DMS153 treated with DMSO at 0.1 percent for 48 hours (cell line): ENCODE measurements at regions not wholly inside any gene's neighbourhood (a gene's known extent, or its start where the extent isn't known, plus 50 kb on each side); places are given as distances from the start of the nearest gene placed in this dataset.

ENCODE experiments used
- DNase-seq: peaks from one replicate; lab custom pipeline; 2025; ENCODE audit not compliant: unreplicated experiment; lab: John Stamatoyannopoulos, UW

DNA sequence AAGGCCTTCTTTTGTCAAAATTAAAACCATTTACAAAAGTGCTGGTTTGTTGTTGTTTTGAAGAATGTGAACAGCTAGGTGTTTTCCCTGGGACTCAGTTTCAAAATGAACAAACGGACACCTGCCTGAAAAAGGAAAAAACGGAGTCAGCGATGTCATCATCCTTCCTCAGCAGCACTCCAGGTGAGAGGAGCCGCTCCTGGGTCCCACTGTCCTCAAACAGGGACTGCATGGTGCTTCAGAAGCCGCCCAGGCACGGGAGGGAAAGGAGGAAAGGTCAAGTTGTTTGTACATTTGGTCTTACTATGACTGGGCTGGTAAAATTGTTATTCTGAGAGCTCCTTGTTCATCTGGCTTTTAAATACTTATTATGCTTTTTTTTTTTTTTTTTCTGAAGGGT is 69.0 kb upstream of the ZSWIM6 start:
- no peak for DNase-seq

DNA sequence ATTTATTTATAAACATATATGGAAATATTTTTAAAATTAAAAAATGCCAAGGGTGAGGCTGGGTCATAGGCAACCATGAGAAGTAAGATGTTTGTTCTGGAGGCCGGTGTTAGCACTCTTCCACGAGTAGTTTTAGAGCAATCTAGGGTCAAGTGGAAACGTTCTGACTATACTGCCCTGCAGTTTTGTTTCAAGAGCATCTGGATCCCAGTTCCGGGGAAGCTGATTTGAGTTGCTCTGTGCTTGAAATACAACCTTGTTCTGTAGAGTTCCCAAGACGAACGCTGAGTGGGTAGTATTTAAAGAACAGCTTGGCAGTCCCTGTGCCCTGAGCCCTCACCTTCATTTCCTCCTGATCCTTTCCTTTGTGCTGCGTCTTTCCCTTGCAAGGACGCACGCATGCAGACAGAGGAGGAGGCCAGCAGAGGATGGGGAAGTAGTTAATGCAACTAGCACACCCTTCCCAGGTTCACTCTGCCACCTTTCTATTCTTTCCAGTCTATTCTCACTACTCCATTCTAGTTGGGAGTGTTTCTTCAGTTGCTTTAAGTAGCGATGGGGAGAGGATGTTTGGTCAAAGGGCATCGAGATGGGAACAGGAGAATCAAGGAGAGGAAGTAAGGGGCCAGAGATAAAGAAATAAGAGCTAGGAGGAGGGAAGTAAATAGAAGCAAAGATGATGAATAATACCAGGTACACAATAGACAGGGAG is 68.3 kb upstream of the ZSWIM6 start:
- no peak for DNase-seq

DNA sequence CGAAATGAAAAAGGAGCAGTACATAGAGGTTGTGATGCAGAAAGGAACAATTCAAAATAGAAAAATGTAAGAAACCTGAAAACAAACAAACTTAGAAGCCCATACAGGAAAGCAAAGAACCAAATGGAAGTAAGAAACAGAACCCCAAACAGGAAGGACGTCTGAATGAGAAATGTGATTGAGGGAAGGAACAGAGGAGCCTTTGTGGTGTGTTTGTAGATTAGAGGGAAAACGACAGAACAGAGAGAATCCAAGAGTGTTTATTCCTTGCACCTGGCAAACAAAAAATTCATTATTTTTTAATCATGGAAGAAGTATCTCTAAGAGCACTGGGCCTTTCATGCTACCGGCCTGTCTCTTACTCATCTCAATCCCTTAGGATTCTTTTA is 67.8 kb upstream of the ZSWIM6 start:
- DNase-seq: no peak

DNA sequence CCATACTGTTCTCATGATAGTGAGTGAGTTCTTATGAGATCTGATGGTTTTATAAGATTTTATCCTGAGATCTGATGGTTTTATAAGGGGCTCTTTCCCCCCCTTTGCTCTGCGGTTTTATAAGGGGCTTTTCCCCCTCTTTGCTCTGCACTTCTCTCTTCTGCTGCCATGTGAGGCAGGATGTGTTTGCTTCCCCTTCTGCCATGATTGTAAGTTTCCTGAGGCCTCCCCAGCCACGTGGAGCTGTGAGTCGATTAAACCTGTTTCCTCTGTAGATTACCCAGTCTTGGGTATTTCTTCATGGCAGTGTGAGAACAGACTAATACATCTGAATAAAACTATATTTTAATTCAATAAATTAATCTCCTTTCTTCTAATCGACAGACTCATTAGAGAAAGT is 64.9 kb upstream of the ZSWIM6 start:
- no peak for DNase-seq

DNA sequence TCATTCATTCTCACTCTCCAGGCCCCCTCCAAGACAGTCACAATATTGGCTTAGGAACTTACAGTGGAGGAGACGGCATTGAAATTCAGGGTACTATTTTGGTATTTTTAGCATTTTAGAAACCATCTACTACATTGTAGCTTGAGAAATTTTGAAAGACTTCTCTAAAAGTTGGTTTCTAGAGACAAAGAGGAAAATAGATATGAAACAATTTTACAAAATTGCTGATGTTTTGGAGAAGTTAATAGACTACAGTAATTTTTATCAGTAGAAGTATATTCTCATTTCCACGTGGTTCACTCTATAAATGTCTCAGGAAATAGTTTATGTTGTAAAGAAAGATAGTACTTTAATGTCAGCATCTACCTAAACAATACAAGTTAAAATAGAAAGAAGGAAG is 63.2 kb upstream of the ZSWIM6 start:
- DNase-seq: no peak

DNA sequence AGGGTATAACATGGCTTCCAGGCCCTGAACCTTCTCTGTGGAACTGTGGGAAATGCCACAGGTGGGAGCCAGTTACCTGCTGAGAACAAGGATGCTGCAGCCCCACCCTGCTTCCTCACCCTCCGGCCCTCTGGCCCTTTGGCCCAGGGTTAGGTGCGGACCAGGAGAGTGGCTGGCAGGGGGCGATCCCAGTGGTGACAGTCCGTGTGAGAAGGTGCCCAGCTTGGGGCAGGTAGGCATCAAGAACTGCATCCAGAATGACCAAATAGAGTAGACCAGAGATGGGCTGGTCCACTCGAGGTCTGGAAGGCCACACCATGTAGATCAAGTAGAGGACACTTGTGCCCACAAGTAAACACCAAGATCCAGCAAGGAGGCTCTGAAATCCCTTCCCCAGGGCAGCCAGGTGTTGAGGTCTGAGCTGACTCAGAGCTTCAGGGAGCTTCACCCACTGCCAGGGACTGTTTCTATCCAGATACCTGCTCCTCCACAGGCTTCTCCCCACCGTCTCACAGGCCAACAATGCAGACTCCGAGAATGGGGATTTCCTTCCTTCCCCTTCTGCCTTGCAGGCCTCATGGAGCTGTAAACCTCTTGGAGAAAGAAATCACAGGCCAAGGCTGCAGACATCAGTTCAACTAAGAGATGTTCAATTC is 61.4 kb upstream of the ZSWIM6 start:
- no peak for DNase-seq

DNA sequence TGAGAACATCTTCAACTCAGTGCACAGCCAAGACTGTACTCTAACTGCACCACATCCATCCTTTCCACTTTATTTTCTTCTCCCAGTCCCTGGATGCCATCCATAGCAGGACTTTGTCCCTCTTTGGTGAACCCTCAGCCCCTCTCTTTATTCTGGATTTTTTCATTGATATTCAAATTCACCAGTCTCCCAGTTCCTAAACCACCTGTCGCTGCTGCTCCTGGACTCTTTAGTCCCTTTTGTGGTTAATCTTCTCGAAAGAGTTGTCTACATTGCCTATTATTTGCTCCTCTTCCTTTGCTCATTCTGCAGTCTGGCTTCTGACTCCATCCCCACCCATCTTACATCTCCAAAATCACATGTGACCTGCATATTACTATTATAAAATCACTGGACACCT is 59.4 kb upstream of the ZSWIM6 start:
- no peak for DNase-seq

DNA sequence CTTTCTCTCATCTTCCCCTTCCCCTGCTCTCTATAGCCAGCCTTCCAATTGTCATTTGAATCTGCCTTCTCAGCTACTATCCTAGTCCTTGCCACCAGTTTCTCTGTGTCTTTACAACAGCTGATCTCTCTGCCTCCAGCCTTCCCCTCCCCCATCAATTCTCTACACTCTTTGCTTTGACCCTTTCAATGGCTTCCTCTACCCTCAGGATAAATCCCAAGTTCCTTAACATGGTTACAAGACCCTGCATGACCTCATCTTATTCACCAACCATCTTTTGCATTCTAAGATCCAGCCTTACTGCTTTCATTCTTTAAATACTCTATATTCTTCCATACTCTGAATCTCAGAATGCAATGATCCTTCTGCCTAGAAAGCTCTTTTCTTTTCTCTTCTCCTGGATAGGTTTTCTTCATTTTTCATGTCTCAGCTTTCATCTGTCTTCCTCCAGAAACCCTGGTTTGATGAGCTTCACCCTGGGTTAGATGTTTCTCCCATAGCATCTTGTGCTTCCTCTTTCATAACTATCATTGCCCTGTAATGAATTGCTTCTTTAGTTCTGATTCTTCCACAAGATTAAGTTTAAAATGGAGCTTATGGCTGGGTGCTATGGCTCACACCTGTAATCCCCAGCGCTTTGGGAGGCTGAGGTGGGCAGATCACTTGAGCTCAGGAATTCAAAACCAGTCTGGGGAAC is 58.6 kb upstream of the ZSWIM6 start:
- DNase-seq: no peak

DNA sequence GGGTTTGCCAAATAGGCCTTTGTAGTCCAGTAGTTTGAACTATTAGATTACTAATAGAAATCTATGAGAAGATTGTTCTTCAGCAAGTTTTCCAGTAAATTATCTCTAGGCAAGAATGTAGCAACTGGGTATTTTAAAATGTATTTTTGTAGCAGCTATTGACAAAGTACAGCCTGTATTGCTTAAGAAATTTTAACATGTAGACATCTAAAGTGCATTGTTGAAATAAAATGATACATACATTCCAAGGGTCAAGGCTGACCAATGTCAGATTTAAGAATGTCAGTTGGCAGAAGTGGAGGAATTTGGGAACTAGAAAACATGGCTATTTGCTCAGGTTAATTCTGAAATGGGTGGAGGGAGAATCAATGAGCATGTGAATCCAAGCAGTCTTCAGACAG is 57.5 kb upstream of the ZSWIM6 start:
- no peak for DNase-seq

DNA sequence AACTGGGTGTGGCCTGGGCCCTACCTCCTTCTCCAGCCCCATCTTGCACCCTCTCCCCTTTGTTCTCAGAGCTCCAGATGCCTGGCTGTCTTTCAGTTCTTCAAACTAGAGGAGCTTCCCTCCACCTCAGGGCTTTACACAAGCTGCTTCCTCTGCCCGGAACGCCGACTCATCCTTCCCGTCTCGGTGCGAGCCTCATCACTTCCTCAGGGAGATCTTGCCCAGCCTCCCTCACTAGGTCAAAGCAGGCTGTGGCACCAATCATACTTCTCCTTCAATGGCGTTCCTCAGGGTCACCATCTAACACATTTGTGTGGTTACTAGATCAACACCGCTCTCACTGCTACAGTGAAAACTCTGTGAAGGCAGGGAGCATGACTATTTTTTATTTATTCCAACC is 56.2 kb upstream of the ZSWIM6 start:
- no peak for DNase-seq

DNA sequence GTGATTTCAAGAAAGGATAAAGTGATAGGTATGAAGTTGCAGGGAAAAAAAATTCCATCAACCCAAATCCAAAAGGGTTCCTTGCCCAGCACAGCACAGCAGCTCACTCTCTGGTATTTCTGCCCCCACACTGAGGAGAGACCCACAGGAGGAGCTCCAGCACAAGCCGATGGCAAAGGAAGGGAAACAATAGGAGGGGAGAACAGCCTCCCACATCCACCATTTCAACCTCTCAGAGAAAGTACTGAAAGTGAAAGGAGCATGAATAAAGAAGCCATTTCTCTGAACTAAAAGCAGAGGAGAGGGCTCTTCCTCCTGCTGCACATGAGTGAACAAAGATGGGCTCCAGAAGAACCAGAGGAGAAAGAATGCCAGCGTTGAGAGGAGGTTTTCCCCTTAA is 54.9 kb upstream of the ZSWIM6 start:
- no peak for DNase-seq

DNA sequence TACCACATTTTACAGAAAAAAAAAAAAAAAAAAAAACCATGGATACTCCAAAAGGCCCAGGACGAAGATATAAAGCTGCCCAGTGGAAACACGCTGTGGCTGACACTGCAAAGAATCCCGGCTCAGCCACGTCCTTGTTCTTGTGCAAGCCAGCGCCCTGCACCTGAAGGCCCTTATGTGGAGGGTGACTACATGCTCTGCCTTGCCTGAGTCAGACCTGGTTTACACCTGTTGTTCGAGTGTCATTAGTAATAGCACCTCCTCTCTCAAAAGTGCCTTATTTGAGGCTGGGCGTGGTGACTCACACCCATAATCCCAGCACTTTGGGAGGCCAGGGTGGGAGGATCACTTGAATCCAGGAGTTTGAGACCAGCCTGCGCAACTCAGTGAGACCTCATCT is 54.3 kb upstream of the ZSWIM6 start:
- no peak for DNase-seq

DNA sequence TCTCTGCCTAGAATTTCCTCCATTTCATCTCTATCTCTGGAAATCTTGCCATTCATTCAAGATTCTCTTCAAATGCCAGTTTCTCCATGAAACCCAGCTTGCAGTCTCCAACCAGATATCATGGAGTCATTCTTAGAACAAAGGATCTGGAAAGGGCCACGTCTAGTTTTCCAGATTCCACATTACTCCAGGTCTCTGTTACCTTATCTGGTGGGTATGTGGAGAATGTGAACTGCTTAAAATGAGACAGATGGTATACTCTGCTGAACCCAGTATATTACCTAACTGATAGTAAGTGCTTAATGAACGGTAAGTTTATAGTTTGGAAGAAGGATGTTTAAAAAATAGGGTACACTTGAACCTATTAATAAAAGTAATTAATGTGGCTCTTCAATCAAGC is 52.3 kb upstream of the ZSWIM6 start:
- DNase-seq: no peak

DNA sequence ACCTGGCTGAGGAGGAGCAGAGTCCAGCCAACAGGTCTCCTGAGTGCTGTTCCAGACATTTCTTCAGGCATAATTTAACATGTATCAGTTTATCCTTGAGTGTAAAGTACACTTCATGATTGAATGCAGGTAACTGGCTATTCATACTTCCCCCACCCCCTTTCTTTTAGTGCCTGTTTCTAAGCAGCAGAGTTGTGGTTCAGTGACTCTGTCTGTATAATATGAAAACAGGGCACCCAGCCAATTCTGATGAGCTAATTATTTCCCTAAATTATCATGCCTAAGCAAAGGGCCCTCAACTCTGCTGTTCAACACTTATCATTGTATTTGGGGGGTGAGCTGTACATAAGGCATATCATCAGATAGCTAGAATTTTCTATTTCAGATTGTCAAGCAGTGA is 51.9 kb upstream of the ZSWIM6 start:
- DNase-seq: peak; percentile 26

DNA sequence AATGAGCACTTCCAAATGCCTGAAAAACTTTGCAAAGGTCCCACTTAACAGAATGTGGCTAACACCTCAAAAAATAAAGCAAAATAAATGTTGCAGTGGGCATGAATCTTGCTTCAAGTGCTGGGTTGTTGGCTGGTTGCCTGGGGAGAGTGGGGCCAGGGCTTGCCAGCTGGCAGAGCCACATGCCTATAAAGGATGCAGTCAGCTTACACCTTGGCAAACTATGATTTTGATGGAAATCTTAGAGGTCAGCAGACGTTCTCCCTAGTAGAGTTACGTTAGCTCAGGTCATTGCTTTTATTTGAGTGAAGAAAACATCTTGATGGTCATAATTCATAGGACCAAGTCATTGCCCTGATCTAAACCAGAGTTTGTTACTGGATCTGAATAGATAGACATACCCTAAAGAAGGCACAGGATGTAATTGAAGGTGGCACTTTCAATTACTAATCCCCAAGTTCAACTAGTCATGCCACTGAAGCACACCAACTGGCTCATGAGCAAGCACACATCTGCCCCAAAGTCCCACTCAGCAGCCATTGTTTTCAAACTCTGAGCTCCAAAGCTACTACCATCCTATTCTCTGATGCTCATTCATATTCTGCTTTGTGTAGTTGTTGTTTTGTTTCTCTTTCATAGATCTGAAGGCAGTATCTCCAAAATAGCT is 51.2 kb upstream of the ZSWIM6 start:
- DNase-seq: no peak

DNA sequence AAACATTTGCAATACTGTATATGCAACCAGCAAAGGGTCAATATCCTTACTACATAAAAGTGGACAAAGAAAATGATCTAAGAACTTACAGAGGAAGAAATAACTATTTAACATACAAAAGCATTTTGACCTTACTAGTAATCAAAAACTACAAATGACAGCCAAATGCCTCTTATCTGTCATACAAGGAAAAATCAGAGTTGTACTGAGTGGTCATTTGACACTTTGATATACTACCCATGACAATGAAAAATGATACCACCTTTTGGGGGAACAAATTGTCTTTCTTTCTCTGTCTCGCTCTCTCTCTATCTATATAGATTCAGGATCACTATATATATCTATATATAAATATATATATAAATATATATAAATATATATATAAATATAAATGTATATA is 50.4 kb upstream of the ZSWIM6 start:
- DNase-seq: no peak
